HuH-7 (cell line): ENCODE measurements at regions not wholly inside any gene's neighbourhood (a gene's known extent, or its start where the extent isn't known, plus 50 kb on each side); places are given as distances from the start of the nearest gene placed in this dataset.

Experiments used
- DNase-seq: peaks from one replicate; pipeline ENCODE4 v3.0.0; 2011; ENCODE audit warnings: low spot score

GRCh38 chr1:59146651-59147358 lies 150.1 kb upstream of the FGGY start:
- DNase-seq, result peak; percentile 58

- DNase-seq, result no peak
Observed at GRCh38 chr1:59149435-59149834, 147.5 kb upstream of the FGGY start.

DNA sequence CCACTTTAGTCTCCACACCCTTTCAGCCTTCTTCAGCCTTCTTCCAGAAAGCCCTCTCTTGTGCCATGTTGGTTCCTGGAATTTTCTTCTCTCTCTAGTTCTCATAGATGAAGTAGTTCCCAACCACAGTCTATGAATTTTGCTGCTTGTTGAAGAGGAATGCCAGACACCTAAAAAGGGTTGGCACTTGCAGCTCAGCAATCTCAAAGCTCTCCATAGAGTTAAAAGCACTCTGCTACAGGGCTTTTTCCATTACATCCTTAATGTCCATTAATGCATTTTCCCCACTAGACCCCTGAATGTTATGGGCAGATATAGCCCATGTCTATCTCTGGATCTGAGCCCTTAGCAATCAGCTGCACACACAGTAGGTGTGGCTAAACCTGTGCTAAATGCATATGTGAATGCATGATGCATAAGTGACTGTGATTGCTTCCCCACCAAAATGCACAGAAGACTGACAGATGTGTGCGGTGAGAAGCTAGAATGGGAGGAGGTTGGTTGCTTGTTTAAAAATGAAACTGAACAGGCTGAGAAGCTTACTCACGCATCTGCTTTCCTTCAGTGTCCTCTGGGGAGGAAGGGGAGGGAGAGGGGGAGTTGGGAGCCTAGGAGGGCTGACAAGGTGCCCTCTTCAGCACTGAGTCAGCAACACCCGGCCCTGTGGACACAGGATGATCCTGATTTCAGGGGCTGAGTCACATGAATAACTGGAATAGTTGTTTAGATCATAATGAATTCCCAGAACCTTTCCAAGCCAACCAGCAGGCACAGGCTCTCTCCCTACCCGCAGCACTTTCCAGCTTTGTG lies 146.1 kb upstream of the FGGY start:
- DNase-seq, result no peak

- DNase-seq, result no peak
Observed at GRCh38 chr1:59151387-59151761, 145.5 kb upstream of the FGGY start.

- DNase-seq, result no peak
Observed at GRCh38 chr1:59151860-59152259, 145.0 kb upstream of the FGGY start.

- no peak for DNase-seq
Observed at GRCh38 chr1:59152511-59152910, 144.4 kb upstream of the FGGY start.

- DNase-seq, result no peak
Observed at GRCh38 chr1:59154401-59154800, 142.5 kb upstream of the FGGY start.

DNA sequence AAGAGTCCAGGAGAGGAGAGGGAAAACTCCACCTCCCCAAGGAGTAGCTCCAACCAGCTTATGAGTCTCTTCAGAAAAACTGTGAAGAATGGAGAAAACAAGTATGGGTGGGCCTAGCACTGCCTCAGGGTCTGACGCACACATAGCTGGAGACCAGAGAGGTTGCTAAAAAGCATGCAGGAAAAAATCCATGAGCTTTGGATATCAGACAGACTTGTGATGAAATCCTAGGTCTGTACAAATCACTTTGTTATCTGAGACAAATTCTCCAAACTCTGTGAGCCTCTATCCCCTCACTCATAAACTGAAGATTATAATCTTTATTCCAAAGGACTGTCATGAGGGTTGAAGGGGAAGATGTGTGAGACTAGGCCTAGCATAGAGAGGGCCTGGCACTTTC lies 141.5 kb upstream of the FGGY start:
- DNase-seq, result no peak

DNA sequence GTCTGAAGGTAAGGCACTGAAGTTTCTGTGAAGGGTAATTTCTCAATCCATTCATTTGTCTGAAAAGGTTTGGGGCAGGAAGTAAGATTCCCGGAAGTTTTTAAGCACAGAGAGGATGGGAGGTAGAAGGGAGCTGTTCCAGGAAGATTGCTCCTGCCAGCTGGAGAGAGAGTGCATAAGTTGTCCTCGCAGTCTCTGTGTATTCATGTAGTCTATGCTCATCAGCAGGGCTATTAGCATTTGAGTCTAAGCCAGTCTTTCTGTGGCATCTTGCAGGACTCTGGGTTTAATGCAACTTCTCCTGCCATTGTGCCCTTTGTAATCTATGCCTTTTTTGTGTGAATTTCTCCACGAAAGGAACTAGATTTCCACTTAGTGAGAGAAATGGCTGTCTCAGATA lies 140.8 kb upstream of the FGGY start:
- no peak for DNase-seq

DNA sequence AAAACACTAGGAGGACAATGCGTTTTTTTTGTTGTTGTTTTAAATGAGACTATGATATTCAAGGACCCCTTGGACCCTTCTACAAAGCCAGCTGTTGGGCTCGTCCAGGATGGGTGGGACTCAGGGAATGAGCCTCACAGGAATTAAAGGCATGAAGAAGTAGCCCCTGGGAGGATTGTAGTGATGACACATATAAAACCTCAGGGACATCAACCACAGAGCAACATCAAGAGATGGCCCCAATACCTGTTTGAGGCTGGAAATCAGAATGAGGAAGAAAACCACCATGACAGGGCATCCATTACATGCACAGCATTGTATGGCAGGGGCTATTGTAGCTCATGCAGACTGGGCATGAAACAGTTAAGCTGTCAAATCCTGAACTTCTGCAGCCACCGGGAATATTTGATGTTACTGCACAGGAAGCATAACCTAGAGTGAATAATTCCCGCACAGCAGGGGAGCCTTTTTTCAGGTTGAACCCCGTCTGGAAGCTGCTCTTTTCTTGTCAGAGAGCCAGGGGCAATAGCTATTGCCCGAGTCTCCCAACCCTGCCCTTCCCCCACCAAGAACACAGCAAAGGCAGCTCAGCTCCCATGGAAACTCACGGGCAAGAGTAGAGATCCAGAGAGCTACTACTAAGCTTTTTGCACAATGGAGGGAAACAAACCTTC lies 140.2 kb upstream of the FGGY start:
- DNase-seq, result no peak

GRCh38 chr1:59158321-59158720 lies 138.6 kb upstream of the FGGY start:
- no peak for DNase-seq

DNA sequence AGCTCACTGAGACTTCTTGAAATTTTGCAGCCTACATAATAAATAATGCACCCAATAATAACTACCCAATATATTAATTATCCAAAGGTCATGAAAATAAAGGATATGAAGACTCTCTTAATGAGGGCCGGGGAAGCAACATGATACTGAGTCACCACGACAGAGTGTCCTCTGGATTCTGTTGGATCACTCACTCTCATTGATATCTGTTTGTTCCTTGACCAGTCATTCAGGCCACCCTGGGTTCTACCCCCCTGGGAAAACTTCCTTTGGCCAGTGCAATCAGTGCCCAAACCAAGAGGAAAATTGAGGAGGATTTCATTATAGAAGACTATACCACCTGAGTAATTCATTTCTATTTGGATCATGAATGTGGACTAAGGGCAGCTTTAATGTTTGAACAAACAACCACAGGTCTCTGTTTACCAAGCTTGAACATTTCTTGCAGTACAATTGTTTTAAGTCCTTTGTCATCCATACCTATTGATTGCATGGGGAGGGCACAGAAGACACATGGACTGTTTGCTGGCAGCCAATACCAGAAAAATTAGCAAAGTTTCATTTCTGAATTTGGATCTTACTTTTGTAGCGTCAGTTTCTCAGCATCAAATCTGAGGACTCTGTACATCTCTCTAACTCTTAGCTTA lies 137.2 kb upstream of the FGGY start:
- no peak for DNase-seq

DNA sequence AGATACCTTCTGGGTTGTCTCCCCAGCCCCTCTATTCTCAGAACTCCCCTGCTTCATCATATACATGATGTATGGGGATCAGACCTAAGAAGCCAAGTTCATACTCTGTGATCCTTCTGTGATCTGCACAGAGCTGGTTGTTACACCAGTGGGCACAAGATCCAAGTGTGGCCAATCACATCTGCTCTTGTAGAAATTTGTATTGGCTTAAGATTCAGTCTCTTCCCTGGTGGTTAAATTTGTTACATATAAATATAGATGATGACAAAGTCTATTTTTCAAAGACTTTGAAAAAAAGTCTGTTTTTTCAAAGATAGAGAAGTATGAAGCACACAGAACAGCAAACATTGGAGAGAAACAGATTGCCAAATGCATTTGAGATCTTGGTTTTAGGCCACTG lies 135.8 kb upstream of the FGGY start:
- DNase-seq, result no peak

GRCh38 chr1:59162665-59163064 lies 134.2 kb upstream of the FGGY start:
- DNase-seq, result no peak

- no peak for DNase-seq
Observed at GRCh38 chr1:59163268-59164092, 133.4 kb upstream of the FGGY start.

DNA sequence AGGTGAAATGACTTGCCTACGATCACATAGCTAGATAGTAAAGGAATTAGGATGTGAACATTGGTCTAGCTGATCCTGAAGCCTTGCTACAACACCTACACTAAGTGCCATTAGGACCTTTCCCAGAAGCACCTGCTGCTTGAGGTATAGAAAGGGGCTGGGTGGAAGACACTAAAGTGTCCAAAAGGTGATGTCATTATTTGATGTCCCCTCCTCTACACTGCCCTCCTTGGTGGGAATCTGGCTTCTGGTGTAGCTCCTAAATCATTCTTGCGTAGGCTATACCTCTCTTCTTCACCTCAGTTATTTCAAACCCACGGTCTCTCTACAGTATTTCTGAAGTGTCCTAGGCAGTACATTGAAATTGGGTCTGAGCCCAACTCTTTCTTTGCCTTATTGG lies 132.5 kb upstream of the FGGY start:
- DNase-seq, result no peak

GRCh38 chr1:59165353-59165752 lies 131.5 kb upstream of the FGGY start:
- no peak for DNase-seq

DNA sequence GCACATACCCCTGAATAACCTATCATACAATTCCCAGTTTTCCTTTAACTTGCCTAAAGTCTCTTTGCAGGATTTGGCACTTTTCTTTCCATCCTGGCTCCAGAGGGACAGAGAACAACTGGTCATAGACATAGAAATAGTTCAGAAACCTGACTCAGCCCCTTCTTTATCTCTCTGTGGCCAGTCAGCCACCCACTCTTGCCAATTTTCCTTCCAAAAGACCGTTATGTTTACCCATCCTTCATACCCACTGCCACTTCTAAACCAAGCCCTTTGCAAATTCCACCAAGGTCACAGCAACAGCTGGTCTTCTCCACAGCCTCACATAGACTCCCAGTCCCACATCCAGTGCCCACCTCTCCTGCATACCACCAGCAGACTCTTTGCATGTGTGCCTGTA lies 127.2 kb upstream of the FGGY start:
- DNase-seq, result no peak

GRCh38 chr1:59170659-59171058 lies 126.2 kb upstream of the FGGY start:
- DNase-seq, result no peak

- DNase-seq, result no peak
Observed at GRCh38 chr1:59171788-59172187, 125.1 kb upstream of the FGGY start.

GRCh38 chr1:59172693-59173092 lies 124.2 kb upstream of the FGGY start:
- no peak for DNase-seq

GRCh38 chr1:59173721-59174120 lies 123.2 kb upstream of the FGGY start:
- DNase-seq, result no peak
